Ishikawa (cell line): ENCODE measurements at regions not wholly inside any gene's neighbourhood (a gene's known extent, or its start where the extent isn't known, plus 50 kb on each side); places are given as distances from the start of the nearest gene placed in this dataset.

Experiments used
- CEBPB ChIP-seq: IDR thresholded peaks from 2 replicates; pipeline ENCODE4 v1.6.1; 2012
- CREB1 ChIP-seq: IDR thresholded peaks from 2 replicates; pipeline ENCODE4 v1.6.1; 2012; ENCODE audit warnings: low read depth
- EGR1 ChIP-seq: IDR thresholded peaks from 2 replicates; pipeline ENCODE4 v1.6.1; 2012
- EP300 ChIP-seq: IDR thresholded peaks from 2 replicates; pipeline ENCODE4 v1.6.1; 2012; ENCODE audit warnings: borderline replicate concordance
- FOXM1 ChIP-seq: IDR thresholded peaks from 2 replicates; pipeline ENCODE4 v1.6.1; 2012; ENCODE audit warnings: low read depth, borderline replicate concordance
- MAX ChIP-seq: IDR thresholded peaks from 2 replicates; pipeline ENCODE4 v1.6.1; 2012
- NFIC ChIP-seq: IDR thresholded peaks from 2 replicates; pipeline ENCODE4 v1.6.1; 2012
- RAD21 ChIP-seq: IDR thresholded peaks from 2 replicates; pipeline ENCODE4 v1.6.1; 2012; ENCODE audit warnings: low read depth
- REST ChIP-seq: IDR thresholded peaks from 2 replicates; pipeline ENCODE4 v1.6.1; 2012; ENCODE audit warnings: low read depth, mild to moderate bottlenecking
- TAF1 ChIP-seq: IDR thresholded peaks from 2 replicates; pipeline ENCODE4 v1.6.1; 2012; ENCODE audit warnings: low read depth, mild to moderate bottlenecking
- TCF12 ChIP-seq: IDR thresholded peaks from 2 replicates; pipeline ENCODE4 v1.6.1; 2012; ENCODE audit warnings: low read depth
- TEAD4 ChIP-seq: IDR thresholded peaks from 2 replicates; pipeline ENCODE4 v1.6.1; 2012
- USF1 ChIP-seq: IDR thresholded peaks from 2 replicates; pipeline ENCODE4 v1.6.1; 2012
- YY1 ChIP-seq: IDR thresholded peaks from 2 replicates; pipeline ENCODE4 v1.6.1; 2012; ENCODE audit warnings: low read depth
- ZBTB7A ChIP-seq: IDR thresholded peaks from 2 replicates; pipeline ENCODE4 v1.6.1; 2012; ENCODE audit warnings: low read depth

GRCh38 chr1:73160759-73161158 is 878.4 kb upstream of the NEGR1 start:
- no peak for TF ChIP-seq YY1
- no peak for TF ChIP-seq TAF1
- TF ChIP-seq NFIC, result no peak
- TF ChIP-seq EGR1, result no peak
- no peak for TF ChIP-seq CREB1
- TF ChIP-seq EP300, result no peak
- TF ChIP-seq ZBTB7A, result no peak

GRCh38 chr1:73144311-73144710 is 862.0 kb upstream of the NEGR1 start:
- no peak for TF ChIP-seq MAX
- no peak for TF ChIP-seq EGR1
- TF ChIP-seq TAF1, result no peak
- no peak for TF ChIP-seq YY1
- no peak for TF ChIP-seq USF1
- TF ChIP-seq CREB1, result no peak
- TF ChIP-seq REST, result no peak

- TF ChIP-seq MAX, result no peak
- no peak for TF ChIP-seq TEAD4
- no peak for TF ChIP-seq ZBTB7A
- TF ChIP-seq CEBPB, result no peak
- TF ChIP-seq CREB1, result no peak
- TF ChIP-seq FOXM1, result no peak
- TF ChIP-seq TAF1, result no peak
- TF ChIP-seq REST, result no peak
- no peak for TF ChIP-seq NFIC
- TF ChIP-seq USF1, result no peak
- no peak for TF ChIP-seq RAD21
- no peak for TF ChIP-seq EGR1
- no peak for TF ChIP-seq YY1
- TF ChIP-seq TCF12, result no peak
- no peak for TF ChIP-seq EP300
Observed at GRCh38 chr1:73136975-73137374, 854.6 kb upstream of the NEGR1 start.

GRCh38 chr1:73106931-73107330 is 824.6 kb upstream of the NEGR1 start:
- TF ChIP-seq EGR1 (no peak), MAX (no peak), CREB1 (no peak), YY1 (no peak), ZBTB7A (no peak), TEAD4 (no peak), CEBPB (no peak), TAF1 (no peak), EP300 (no peak), NFIC (no peak), USF1 (no peak), TCF12 (no peak), RAD21 (no peak), FOXM1 (no peak), REST (no peak)
